HEK293 (cell line): ENCODE measurements at regions not wholly inside any gene's neighbourhood (a gene's known extent, or its start where the extent isn't known, plus 50 kb on each side); places are given as distances from the start of the nearest gene placed in this dataset.

ENCODE experiments used
- CTCF ChIP-seq: fragments of 450-650 bp; formaldehyde crosslinking; IDR thresholded peaks from 2 replicates; pipeline ENCODE4 v1.5.1; 2016; ENCODE audit warnings: missing biosample characterization, missing genetic modification characterization
- GLIS2 ChIP-seq: fragments of 450-650 bp; formaldehyde crosslinking; IDR thresholded peaks from 2 replicates; pipeline ENCODE4 v1.5.1; 2016; ENCODE audit warnings: missing biosample characterization, missing genetic modification characterization
- ZNF211 ChIP-seq: fragments of 450-650 bp; formaldehyde crosslinking; IDR thresholded peaks from 2 replicates; pipeline ENCODE4 v1.5.1; 2016; ENCODE audit warnings: low read depth, missing biosample characterization, missing genetic modification characterization
- ZNF544 ChIP-seq: fragments of 450-650 bp; formaldehyde crosslinking; IDR thresholded peaks from 2 replicates; pipeline ENCODE4 v1.5.0; 2017; ENCODE audit warnings: missing biosample characterization, missing genetic modification characterization
- ZNF785 ChIP-seq: fragments of 450-650 bp; formaldehyde crosslinking; IDR thresholded peaks from 2 replicates; pipeline ENCODE4 v1.5.1; 2016; ENCODE audit warnings: missing biosample characterization, missing genetic modification characterization
- ZXDB ChIP-seq: fragments of 450-650 bp; formaldehyde crosslinking; IDR thresholded peaks from 2 replicates; pipeline ENCODE4 v1.5.1; 2016; ENCODE audit warnings: missing biosample characterization, missing genetic modification characterization
- TF ChIP-seq, protein P1 (sequence below): fragments of 450-650 bp; formaldehyde crosslinking; IDR thresholded peaks from 2 replicates; pipeline ENCODE4 v1.5.1; 2016; ENCODE audit warnings: missing biosample characterization, missing genetic modification characterization

DNA sequence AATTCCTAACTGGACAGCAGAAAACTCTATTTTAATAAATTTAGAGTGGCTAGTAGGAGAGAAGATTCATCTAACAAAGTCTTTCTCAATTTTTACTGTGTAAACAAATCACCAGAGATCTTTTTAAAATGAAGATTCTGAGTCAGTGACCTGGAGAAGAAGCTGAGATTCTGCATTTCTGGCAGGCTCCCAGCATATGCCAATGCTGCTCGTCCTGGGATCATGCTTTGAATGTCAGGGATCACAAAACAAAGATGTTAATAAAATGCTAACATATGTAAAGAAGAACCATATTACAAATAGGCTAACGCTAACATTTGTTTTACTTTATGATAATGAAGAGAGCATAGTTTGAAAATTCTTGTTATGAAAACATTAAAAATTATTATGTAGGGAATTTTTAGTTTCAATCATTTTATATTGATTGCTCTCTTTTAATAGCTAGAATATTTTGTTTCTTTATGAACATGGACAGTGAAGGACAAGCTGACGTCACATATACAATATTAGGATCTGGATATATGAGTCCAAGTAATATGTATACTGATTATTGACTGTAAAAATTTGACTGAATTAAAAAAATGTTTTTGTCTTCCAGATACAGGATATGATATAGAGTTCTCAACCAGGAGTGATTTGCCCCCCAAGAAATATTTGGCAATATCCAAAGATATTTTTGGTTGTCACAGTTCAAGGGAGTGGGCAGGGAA is 160.8 kb upstream of the GPR149 start:
- TF ChIP-seq CTCF (tag by site-specific recombination) (no peak), ZXDB (tag by site-specific recombination) (no peak), ZNF211 (tag by site-specific recombination) (no peak), ZNF544 (no peak), GLIS2 (tag by site-specific recombination) (no peak), ZNF785 (tag by site-specific recombination) (no peak)
- TF ChIP-seq, protein P1, sequence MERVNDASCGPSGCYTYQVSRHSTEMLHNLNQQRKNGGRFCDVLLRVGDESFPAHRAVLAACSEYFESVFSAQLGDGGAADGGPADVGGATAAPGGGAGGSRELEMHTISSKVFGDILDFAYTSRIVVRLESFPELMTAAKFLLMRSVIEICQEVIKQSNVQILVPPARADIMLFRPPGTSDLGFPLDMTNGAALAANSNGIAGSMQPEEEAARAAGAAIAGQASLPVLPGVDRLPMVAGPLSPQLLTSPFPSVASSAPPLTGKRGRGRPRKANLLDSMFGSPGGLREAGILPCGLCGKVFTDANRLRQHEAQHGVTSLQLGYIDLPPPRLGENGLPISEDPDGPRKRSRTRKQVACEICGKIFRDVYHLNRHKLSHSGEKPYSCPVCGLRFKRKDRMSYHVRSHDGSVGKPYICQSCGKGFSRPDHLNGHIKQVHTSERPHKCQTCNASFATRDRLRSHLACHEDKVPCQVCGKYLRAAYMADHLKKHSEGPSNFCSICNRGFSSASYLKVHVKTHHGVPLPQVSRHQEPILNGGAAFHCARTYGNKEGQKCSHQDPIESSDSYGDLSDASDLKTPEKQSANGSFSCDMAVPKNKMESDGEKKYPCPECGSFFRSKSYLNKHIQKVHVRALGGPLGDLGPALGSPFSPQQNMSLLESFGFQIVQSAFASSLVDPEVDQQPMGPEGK (tag by site-specific recombination) = no peak
